Neural progenitor cell (in vitro differentiated cells): ENCODE measurements at regions not wholly inside any gene's neighbourhood (a gene's known extent, or its start where the extent isn't known, plus 50 kb on each side); places are given as distances from the start of the nearest gene placed in this dataset.

Experiments used
- DNase-seq: peaks from one replicate; pipeline ENCODE4 v3.0.0-alpha.2; 2016; ENCODE audit warnings: low spot score
- H2AFZ ChIP-seq: fragments of 200-600 bp; sonication (generic); replicated peaks from 2 replicates; pipeline ENCODE4 v1.6.1; 2016; ENCODE audit warnings: antibody characterized with exemption
- H3F3A ChIP-seq: fragments of 200-600 bp; sonication (generic); 2 replicates; pipeline ENCODE4 v1.6.1; 2016; ENCODE audit warnings: antibody characterized with exemption, low read depth
- H3K27ac ChIP-seq: fragments of 200-600 bp; sonication (generic); 2 replicates; pipeline ENCODE4 v1.5.1; 2016; ENCODE audit warnings: mild to moderate bottlenecking
- H3K27me3 ChIP-seq: fragments of 200-600 bp; sonication (generic); 2 replicates; pipeline ENCODE4 v1.6.1; 2016; ENCODE audit warnings: mild to moderate bottlenecking, moderate library complexity
- H3K36me3 ChIP-seq: fragments of 200-600 bp; sonication (generic); 2 replicates; pipeline ENCODE4 v1.5.1; 2016
- H3K4me1 ChIP-seq: fragments of 200-600 bp; sonication (generic); 2 replicates; pipeline ENCODE4 v1.6.1; 2016; ENCODE audit warnings: mixed run types
- H3K4me2 ChIP-seq: fragments of 200-600 bp; sonication (generic); 2 replicates; pipeline ENCODE4 v1.6.1; 2016
- H3K4me3 ChIP-seq: fragments of 200-600 bp; sonication (generic); 2 replicates; pipeline ENCODE4 v1.5.1; 2016
- H3K79me2 ChIP-seq: fragments of 200-600 bp; sonication (generic); 2 replicates; pipeline ENCODE4 v1.6.1; 2016; ENCODE audit warnings: low read depth
- H3K9ac ChIP-seq: fragments of 200-600 bp; sonication (generic); 2 replicates; pipeline ENCODE4 v1.6.1; 2016
- H3K9me3 ChIP-seq: fragments of 200-600 bp; sonication (generic); 2 replicates; pipeline ENCODE4 v1.5.1; 2016; ENCODE audit warnings: low read depth
- H4K20me1 ChIP-seq: fragments of 200-600 bp; sonication (generic); 2 replicates; pipeline ENCODE4 v1.6.1; 2016; ENCODE audit warnings: low read depth
- H3K27ac Mint-ChIP-seq: 3 replicates; pipeline ENCODE4 v1.8.0; 2021; ENCODE audit warnings: mixed read lengths
- H3K27me3 Mint-ChIP-seq: 2 replicates; pipeline ENCODE4 v1.8.0; 2022; ENCODE audit warnings: low read depth, mild to moderate bottlenecking, inconsistent platforms, moderate library complexity, mixed read lengths; ENCODE audit not compliant: insufficient read depth
- H3K36me3 Mint-ChIP-seq: 3 replicates; pipeline ENCODE4 v1.8.0; 2021; ENCODE audit warnings: mixed read lengths
- H3K4me1 Mint-ChIP-seq: 3 replicates; pipeline ENCODE4 v1.8.0; 2021; ENCODE audit warnings: mixed read lengths
- H3K4me3 Mint-ChIP-seq: 3 replicates; pipeline ENCODE4 v1.8.0; 2021; ENCODE audit warnings: mild to moderate bottlenecking, moderate library complexity, mixed read lengths
- H3K9me3 Mint-ChIP-seq: 3 replicates; pipeline ENCODE4 v1.8.0; 2020; ENCODE audit warnings: mixed read lengths
- CTCF ChIP-seq: fragments of 200-600 bp; sonication (generic); IDR thresholded peaks from 2 replicates; pipeline ENCODE4 v1.5.1; 2017; ENCODE audit warnings: antibody characterized with exemption, mild to moderate bottlenecking
- EZH2 ChIP-seq: fragments of 200-600 bp; sonication (generic); IDR thresholded peaks from 2 replicates; pipeline ENCODE4 v1.6.1; 2017; ENCODE audit warnings: antibody characterized with exemption, mild to moderate bottlenecking, moderate library complexity
- EZH2phosphoT487 ChIP-seq: fragments of 200-600 bp; sonication (generic); IDR thresholded peaks from 2 replicates; pipeline ENCODE4 v1.6.1; 2017; ENCODE audit warnings: antibody characterized with exemption

- no peak for DNase-seq
- H3F3A ChIP-seq, result no peaks in the 10 kb centered on the region
- no peak for TF ChIP-seq CTCF
- no peak for TF ChIP-seq EZH2
- no peak for TF ChIP-seq EZH2phosphoT487
- Mint-ChIP-seq H3K4me3 (no peak overlapping the region), H3K27me3 (no peaks in the 10 kb centered on the region), H3K27ac (no peak overlapping the region), H3K36me3 (no peaks in the 10 kb centered on the region), H3K4me1 (peaks cover 3% of the 10 kb centered on the region), H3K9me3 (no peaks in the 10 kb centered on the region)
- H3K4me1 ChIP-seq, result no peaks in the 10 kb centered on the region
- no peak overlapping the region for H2AFZ ChIP-seq
- no peaks in the 10 kb centered on the region for H3K9me3 ChIP-seq
- no peak overlapping the region for H3K4me3 ChIP-seq
- H3K79me2 ChIP-seq, result no peaks in the 10 kb centered on the region
- H3K36me3 ChIP-seq, result no peaks in the 10 kb centered on the region
- no peak overlapping the region for H3K9ac ChIP-seq
- H3K27ac ChIP-seq, result no peak overlapping the region
- H4K20me1 ChIP-seq, result no peaks in the 10 kb centered on the region
- no peaks in the 10 kb centered on the region for H3K27me3 ChIP-seq
- H3K4me2 ChIP-seq, result no peak overlapping the region
Observed at GRCh38 chr5:19200251-19200650, 787.7 kb downstream of the CDH18 start.

- Mint-ChIP-seq H3K4me3 (no peak overlapping the region), H3K27me3 (peaks cover 2% of the 10 kb centered on the region), H3K9me3 (peaks cover 6% of the 10 kb centered on the region), H3K36me3 (no peaks in the 10 kb centered on the region), H3K27ac (no peak overlapping the region), H3K4me1 (no peaks in the 10 kb centered on the region)
- no peaks in the 10 kb centered on the region for H3K36me3 ChIP-seq
- no peak overlapping the region for H3K4me2 ChIP-seq
- H3K27me3 ChIP-seq, result no peaks in the 10 kb centered on the region
- DNase-seq, result no peak
- H2AFZ ChIP-seq, result no peak overlapping the region
- no peak overlapping the region for H3K4me3 ChIP-seq
- no peaks in the 10 kb centered on the region for H3K79me2 ChIP-seq
- H3K9ac ChIP-seq, result no peak overlapping the region
- H3F3A ChIP-seq, result no peaks in the 10 kb centered on the region
- H3K27ac ChIP-seq, result no peak overlapping the region
- H3K4me1 ChIP-seq, result no peaks in the 10 kb centered on the region
- no peak for TF ChIP-seq EZH2
- no peak for TF ChIP-seq EZH2phosphoT487
- no peak for TF ChIP-seq CTCF
- H3K9me3 ChIP-seq, result no peaks in the 10 kb centered on the region
- no peaks in the 10 kb centered on the region for H4K20me1 ChIP-seq
Observed at GRCh38 chr5:19208397-19208796, 779.6 kb downstream of the CDH18 start.

GRCh38 chr5:19210886-19211285, 777.1 kb downstream of the CDH18 start:
- Histone ChIP-seq H4K20me1 (no peaks in the 10 kb centered on the region), H3F3A (no peaks in the 10 kb centered on the region), H3K4me3 (no peak overlapping the region), H3K9ac (no peak overlapping the region), H3K27me3 (no peaks in the 10 kb centered on the region), H2AFZ (no peak overlapping the region), H3K36me3 (no peaks in the 10 kb centered on the region), H3K27ac (no peak overlapping the region), H3K4me2 (no peak overlapping the region), H3K79me2 (no peaks in the 10 kb centered on the region), H3K4me1 (no peaks in the 10 kb centered on the region), H3K9me3 (no peaks in the 10 kb centered on the region)
- no peak overlapping the region for H3K27ac Mint-ChIP-seq
- H3K27me3 Mint-ChIP-seq, result peaks cover 2% of the 10 kb centered on the region
- TF ChIP-seq EZH2phosphoT487 (no peak), CTCF (no peak), EZH2 (no peak)
- peaks cover 11% of the 10 kb centered on the region for H3K9me3 Mint-ChIP-seq
- DNase-seq, result no peak
- no peaks in the 10 kb centered on the region for H3K36me3 Mint-ChIP-seq
- no peaks in the 10 kb centered on the region for H3K4me1 Mint-ChIP-seq
- H3K4me3 Mint-ChIP-seq, result no peak overlapping the region
